ENCODE measurements at regions not wholly inside any gene's neighbourhood (a gene's known extent, or its start where the extent isn't known, plus 50 kb on each side); places are given as distances from the start of the nearest gene placed in this dataset.

GRCh38 chr21:17727361-17727760 lies 91.8 kb downstream of the C21orf91 start:
- no peak for TF ChIP-seq CTCF (IDR thresholded peaks at IDR 0.05)
- no peak for TF ChIP-seq EP300 (IDR thresholded peaks at IDR 0.05)
- no peak for TF ChIP-seq POLR2A (IDR thresholded peaks at IDR 0.05)
- no peak for TF ChIP-seq POLR2AphosphoS5 (IDR thresholded peaks at IDR 0.05)

All from upper lobe of left lung (tissue), 4 donors.